Uterus (tissue), 2 donors: ENCODE measurements at regions not wholly inside any gene's neighbourhood (a gene's known extent, or its start where the extent isn't known, plus 50 kb on each side); places are given as distances from the start of the nearest gene placed in this dataset.
"Not testable (repeated sequence)": the region's sequence is repeated elsewhere in the genome, so short reads cannot be mapped to it uniquely, and the experiment has no call there.

Source experiments
- POLR2A ChIP-seq, 2 donors: fragments of 450-650 bp; IDR thresholded peaks; one replicate each; pipeline ENCODE4 v1.6.1; 2016; ENCODE audit warnings: antibody characterized with exemption in 2 of 2, mild to moderate bottlenecking in 1 of 2, moderate library complexity in 1 of 2
- TF ChIP-seq, protein P1 (sequence below), 4 experiments: fragments of 200-600 bp in 2 of 4; fragments of 450-650 bp in 2 of 4; sonication (generic) in 2 of 4; IDR thresholded peaks; one replicate each; pipeline ENCODE4 v1.5.1; 2016 to 2019; ENCODE audit warnings: antibody characterized with exemption in 4 of 4, mild to moderate bottlenecking in 2 of 4, moderate library complexity in 1 of 4

- TF ChIP-seq, protein P1, sequence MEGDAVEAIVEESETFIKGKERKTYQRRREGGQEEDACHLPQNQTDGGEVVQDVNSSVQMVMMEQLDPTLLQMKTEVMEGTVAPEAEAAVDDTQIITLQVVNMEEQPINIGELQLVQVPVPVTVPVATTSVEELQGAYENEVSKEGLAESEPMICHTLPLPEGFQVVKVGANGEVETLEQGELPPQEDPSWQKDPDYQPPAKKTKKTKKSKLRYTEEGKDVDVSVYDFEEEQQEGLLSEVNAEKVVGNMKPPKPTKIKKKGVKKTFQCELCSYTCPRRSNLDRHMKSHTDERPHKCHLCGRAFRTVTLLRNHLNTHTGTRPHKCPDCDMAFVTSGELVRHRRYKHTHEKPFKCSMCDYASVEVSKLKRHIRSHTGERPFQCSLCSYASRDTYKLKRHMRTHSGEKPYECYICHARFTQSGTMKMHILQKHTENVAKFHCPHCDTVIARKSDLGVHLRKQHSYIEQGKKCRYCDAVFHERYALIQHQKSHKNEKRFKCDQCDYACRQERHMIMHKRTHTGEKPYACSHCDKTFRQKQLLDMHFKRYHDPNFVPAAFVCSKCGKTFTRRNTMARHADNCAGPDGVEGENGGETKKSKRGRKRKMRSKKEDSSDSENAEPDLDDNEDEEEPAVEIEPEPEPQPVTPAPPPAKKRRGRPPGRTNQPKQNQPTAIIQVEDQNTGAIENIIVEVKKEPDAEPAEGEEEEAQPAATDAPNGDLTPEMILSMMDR (IDR thresholded peaks at IDR 0.05), result not testable (repeated sequence)
- TF ChIP-seq POLR2A (IDR thresholded peaks at IDR 0.05), result peak in 1 of 2 donors; percentile 52
These were observed 56.6 kb upstream of the GOLGA8N start for GRCh38 chr15:32536507-32537172.
